GM18861 (cell line): ENCODE measurements at regions not wholly inside any gene's neighbourhood (a gene's known extent, or its start where the extent isn't known, plus 50 kb on each side); places are given as distances from the start of the nearest gene placed in this dataset.
"Not testable (repeated sequence)": the region's sequence is repeated elsewhere in the genome, so short reads cannot be mapped to it uniquely, and the experiment has no call there.

Source experiments
- ATAC-seq: cut with Tn5 transposase; IDR thresholded peaks from one replicate; pipeline ENCODE4 v1.9.1; 2021; ENCODE audit not compliant: unreplicated experiment

DNA sequence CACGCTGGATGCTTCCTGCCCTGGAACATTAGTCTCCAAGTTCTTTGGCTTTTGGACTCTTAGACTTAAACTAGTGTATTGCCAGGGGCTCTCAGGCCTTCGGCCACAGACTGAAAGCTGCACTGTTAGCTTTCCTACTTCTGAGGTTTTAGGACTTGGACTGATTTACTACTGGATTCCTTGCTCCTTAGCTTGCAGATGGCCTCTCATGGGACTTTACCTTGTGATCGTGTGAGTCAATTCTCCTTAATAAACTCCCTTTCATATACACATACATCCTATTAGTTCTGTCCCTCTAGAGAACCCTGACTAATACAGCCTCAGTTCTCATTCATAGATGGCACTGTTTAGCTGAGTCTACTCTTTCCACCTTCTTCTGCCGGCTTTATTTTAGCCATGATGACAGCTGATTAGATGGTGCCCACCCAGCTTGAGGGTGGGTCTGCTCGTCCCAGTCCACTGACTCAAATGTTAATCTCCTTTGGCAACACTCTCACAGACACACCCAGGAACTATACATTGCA, 389.1 kb downstream of the NYAP2 start:
- ATAC-seq: no peak

- no peak for ATAC-seq
These were observed 388.0 kb downstream of the NYAP2 start for GRCh38 chr2:225787497-225787896.

DNA sequence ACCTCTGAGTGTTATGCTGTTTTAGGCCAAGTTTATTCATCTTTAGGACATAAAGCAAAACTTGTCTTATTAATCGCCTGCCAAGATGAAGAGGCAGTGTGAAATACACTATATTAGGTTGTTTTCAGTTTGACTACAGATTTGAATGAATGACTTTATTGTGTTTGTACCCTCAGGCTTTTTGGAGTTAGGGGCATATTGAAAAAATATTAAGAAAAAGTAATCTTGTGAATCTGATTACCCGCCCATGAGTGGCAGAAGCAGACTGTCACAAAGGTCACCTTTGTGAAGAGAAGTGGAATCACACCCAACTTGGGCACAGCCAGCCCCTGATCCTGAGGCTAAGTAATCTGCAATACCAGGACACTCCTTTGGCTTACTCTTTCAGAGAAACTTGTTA, 382.5 kb downstream of the NYAP2 start:
- ATAC-seq: no peak

GRCh38 chr2:225781145-225781544, 381.6 kb downstream of the NYAP2 start:
- no peak for ATAC-seq

- no peak for ATAC-seq
These were observed 380.3 kb downstream of the NYAP2 start for GRCh38 chr2:225779829-225780228.

DNA sequence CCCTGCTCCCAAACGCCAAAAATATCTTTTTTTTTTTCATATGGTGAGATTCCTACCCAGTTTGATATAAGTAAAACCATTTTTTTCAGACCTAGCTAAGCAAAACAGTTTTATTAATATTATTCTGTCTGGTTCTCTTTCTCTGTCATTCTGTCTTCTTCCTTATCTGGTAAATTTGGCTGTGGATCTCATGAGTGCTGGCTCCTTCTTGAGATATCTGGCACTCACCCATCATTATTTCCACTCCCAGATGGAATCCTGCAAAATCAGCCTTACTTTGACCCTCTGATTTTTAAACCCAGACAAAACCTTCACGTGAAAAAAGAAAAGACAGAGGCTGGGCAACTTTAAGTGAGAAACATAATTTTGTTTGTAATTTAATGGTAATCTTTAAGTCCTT, 373.6 kb downstream of the NYAP2 start:
- no peak for ATAC-seq

DNA sequence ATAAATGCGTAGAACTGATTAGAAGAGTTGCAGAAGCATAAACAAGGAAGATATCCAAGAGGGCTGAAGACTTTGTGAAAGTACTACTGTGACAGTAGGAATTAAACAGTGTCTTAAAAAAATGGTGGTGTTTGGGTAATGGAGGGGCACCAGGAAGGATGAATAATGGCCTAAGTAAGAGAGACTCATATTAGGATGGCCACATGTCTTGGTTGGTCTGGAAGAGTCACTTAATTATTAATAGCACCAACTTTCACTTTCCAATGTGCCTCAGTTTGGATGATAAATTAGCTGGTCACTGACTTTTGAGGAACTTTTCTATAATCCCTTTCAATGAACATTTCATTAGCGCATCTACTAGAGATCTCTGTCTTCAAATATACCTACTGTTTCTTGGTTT, 372.2 kb downstream of the NYAP2 start:
- no peak for ATAC-seq

GRCh38 chr2:225768741-225769140, 369.2 kb downstream of the NYAP2 start:
- no peak for ATAC-seq

DNA sequence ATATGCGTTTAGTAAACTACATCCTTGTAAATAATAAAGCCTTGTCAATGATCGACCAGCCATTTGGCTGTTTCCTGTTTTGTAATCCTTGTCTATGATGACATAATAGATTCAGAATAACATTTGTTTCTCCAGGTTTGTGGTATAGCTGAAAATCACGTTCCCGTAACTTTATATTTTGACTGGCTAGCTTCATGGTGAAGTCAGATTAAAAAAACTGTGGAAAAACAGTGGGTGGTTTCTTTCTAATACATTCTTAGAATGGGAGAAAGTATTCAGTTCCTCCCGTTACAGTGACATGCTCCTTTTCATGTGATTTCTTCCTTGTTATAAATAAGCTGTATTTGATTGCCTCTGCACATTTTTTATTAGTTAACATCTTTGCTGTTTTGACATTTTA, 366.9 kb downstream of the NYAP2 start:
- no peak for ATAC-seq

- no peak for ATAC-seq
These were observed 366.3 kb downstream of the NYAP2 start for GRCh38 chr2:225765820-225766219.

- ATAC-seq: no peak
These were observed 364.8 kb downstream of the NYAP2 start for GRCh38 chr2:225764346-225764745.

DNA sequence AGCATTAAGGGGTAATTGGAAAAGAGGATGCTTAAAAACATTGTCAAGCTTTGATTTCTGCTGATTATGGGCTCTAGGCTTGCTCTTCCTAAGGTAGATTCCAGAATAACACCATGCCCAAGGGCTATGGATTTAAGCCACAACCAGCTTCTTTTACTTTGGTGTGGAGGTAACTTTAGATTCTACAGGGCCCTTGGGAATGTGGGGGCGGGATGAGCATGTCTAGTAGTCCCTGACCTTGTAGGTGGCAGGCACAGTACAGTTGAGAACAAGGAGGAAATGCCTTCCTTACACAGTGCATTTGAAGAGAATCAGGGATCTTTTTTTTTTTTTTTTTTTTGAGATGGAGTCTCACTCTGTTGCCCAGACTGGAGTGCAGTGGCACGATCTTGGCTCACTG, 364.2 kb downstream of the NYAP2 start:
- no peak for ATAC-seq

DNA sequence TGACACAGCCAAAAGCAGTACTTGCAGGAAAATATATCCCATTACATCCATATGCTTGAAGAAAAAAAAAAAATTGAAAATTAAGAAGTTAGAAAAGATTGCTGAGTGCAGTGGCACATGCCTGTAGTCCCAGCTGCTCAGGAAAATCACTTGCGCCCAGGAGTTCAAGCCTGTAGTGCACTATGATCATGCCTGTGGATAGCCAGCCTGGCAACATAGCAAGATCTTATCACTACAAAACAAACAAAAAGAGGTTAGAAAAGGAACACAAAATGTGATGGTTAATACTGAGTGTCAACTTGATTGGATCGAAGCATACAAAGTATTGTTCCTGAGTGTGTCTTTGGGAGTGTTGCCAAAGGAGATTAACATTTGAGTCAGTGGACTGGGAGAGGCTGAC, 361.9 kb downstream of the NYAP2 start:
- no peak for ATAC-seq

GRCh38 chr2:225757248-225757647, 357.7 kb downstream of the NYAP2 start:
- ATAC-seq: no peak

GRCh38 chr2:225756198-225756597, 356.7 kb downstream of the NYAP2 start:
- no peak for ATAC-seq

- ATAC-seq: no peak
These were observed 349.1 kb downstream of the NYAP2 start for GRCh38 chr2:225748609-225749008.

- ATAC-seq: not testable (repeated sequence)
These were observed 344.5 kb downstream of the NYAP2 start for GRCh38 chr2:225743996-225744395.

- ATAC-seq: no peak
These were observed 343.0 kb downstream of the NYAP2 start for GRCh38 chr2:225742487-225742886.

DNA sequence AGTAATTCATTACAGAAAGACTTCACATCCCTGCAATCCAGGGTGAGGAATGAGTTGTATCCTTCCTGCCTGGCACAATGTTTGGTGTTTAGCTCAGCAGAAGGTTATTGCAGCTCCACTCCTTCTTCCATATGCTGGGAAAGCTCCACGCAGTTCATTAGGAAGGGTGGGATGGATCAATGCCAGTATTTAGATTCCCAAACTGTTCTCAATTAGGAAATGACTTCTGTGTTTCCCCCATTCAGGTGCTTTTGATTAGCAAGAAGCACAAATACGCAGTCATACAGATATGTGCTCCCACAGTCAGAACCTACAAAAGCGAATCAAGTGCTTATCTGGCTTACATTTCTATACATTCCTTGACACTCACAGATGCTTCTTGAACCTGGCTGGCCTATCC, 340.6 kb downstream of the NYAP2 start:
- no peak for ATAC-seq

- ATAC-seq: no peak
These were observed 339.8 kb downstream of the NYAP2 start for GRCh38 chr2:225739328-225739727.

DNA sequence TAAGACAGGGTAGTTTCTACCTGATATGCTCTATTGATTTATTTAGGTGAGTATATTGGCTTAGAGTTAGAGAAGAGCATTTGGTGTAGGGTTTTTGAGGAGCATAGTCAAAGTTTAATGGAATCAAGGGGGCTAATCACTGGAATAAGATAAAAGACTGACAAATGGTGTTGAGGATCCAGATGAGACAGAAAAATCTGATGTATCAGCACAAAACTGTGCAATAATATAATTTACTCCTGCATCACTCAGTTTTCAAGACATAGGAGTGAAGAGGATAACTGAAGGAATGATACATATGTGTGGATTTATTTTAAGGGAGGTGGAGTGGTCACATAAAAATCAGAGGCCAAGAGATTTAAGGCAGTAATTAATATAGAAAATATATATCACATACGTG, 339.2 kb downstream of the NYAP2 start:
- no peak for ATAC-seq

GRCh38 chr2:225737556-225737955, 338.0 kb downstream of the NYAP2 start:
- no peak for ATAC-seq

DNA sequence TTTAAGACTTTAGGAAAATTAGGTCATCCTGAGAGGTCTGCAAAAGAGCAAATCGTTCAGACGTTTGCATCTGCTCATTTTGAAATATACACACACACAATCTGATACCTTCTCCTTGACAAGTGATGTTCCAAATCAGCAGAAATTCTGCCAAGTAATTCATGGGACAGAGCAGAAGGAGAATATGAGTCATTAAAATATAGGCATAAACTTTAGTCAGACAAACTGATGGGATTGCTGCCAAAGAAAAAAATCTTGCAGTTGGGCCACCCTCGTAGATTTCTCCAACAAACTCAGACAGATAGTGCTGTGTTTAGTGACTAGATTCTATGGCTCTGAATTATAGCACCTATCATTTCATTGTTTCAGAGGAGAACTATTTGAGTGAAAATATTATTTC, 336.3 kb downstream of the NYAP2 start:
- ATAC-seq: no peak

- no peak for ATAC-seq
These were observed 326.2 kb downstream of the NYAP2 start for GRCh38 chr2:225725726-225726125.
